ENCODE measurements at regions not wholly inside any gene's neighbourhood (a gene's known extent, or its start where the extent isn't known, plus 50 kb on each side); places are given as distances from the start of the nearest gene placed in this dataset.

GRCh38 chr11:90947930-90948329, 725.1 kb upstream of the CHORDC1 start:
- H2AK5ac ChIP-seq (ENCODE audit: low read length) = no peak overlapping the region
- H3K79me1 ChIP-seq (ENCODE audit: low read length) = no peaks in the 10 kb centered on the region
- peak; percentile 11 for DNase-seq
- H3K79me2 ChIP-seq (ENCODE audit: control insufficient read depth, insufficient read depth, low read length) = no peaks in the 10 kb centered on the region
- no peak overlapping the region for H3K4me2 ChIP-seq (ENCODE audit: low read length)
- H2BK15ac ChIP-seq (replicated peaks; ENCODE audit: low read depth) = no peak overlapping the region
- H2BK5ac ChIP-seq (ENCODE audit: low read length) = no peak overlapping the region
- H3K4me3 ChIP-seq (ENCODE audit: low read length) = no peak overlapping the region
- H3K36me3 ChIP-seq (ENCODE audit: control insufficient read depth, insufficient read depth, low read length) = no peaks in the 10 kb centered on the region
- no peaks in the 10 kb centered on the region for H3K27me3 ChIP-seq (ENCODE audit: insufficient read depth, low read length, poor library complexity)
- H3K23ac ChIP-seq (ENCODE audit: low read length) = no peak overlapping the region
- no peak overlapping the region for H3K9ac ChIP-seq (ENCODE audit: low read length)
- no peaks in the 10 kb centered on the region for H3K4me1 ChIP-seq (ENCODE audit: control insufficient read depth, low read depth, low read length)
- H3K27ac ChIP-seq (ENCODE audit: low read depth, low read length) = no peak overlapping the region
- H3K56ac ChIP-seq (ENCODE audit: low read length) = no peak overlapping the region
- no peak overlapping the region for H3K18ac ChIP-seq (ENCODE audit: low read length)
- no peak overlapping the region for H4K5ac ChIP-seq (ENCODE audit: low read length)
- no peak overlapping the region for H3K4ac ChIP-seq (ENCODE audit: low read depth, low read length)
- H4K8ac ChIP-seq (ENCODE audit: low read depth, low read length) = no peak overlapping the region
- H2BK120ac ChIP-seq (ENCODE audit: low read depth, low read length) = no peak overlapping the region

DNA sequence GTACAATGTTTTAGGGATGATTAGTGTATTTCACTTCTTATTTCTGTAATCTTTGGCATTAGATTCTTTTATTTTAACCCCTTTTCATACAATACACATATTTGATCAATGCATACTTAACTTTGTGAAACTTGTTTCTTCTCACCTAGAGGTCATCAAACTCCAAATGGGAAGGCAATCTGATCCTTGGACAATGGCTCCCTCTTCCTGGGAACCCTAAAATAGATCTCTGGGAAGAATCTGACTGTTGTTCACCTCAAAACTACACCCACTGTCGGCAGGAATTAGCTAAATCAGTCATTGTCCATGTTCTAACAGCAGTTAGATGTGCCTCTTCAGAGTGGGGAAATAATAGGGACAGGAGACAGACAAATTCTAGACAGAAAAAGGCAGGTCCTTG, 707.4 kb upstream of the CHORDC1 start:
- Histone ChIP-seq H3K9ac (ENCODE audit: low read length) (no peak overlapping the region), H3K36me3 (ENCODE audit: control insufficient read depth, insufficient read depth, low read length) (no peaks in the 10 kb centered on the region), H3K27ac (ENCODE audit: low read depth, low read length) (no peak overlapping the region), H3K4me2 (ENCODE audit: low read length) (no peak overlapping the region), H2BK15ac (replicated peaks; ENCODE audit: low read depth) (no peak overlapping the region), H3K4me1 (ENCODE audit: control insufficient read depth, low read depth, low read length) (no peaks in the 10 kb centered on the region), H3K4me3 (ENCODE audit: low read length) (no peak overlapping the region), H2BK5ac (ENCODE audit: low read length) (no peak overlapping the region), H2AK5ac (ENCODE audit: low read length) (no peak overlapping the region), H4K5ac (ENCODE audit: low read length) (no peak overlapping the region), H3K56ac (ENCODE audit: low read length) (no peak overlapping the region), H3K79me1 (ENCODE audit: low read length) (no peaks in the 10 kb centered on the region), H3K4ac (ENCODE audit: low read depth, low read length) (no peak overlapping the region), H3K23ac (ENCODE audit: low read length) (no peak overlapping the region), H3K18ac (ENCODE audit: low read length) (no peak overlapping the region), H3K79me2 (ENCODE audit: control insufficient read depth, insufficient read depth, low read length) (no peaks in the 10 kb centered on the region), H4K8ac (ENCODE audit: low read depth, low read length) (no peak overlapping the region), H2BK120ac (ENCODE audit: low read depth, low read length) (no peak overlapping the region), H3K27me3 (ENCODE audit: insufficient read depth, low read length, poor library complexity) (no peaks in the 10 kb centered on the region)
- DNase-seq = no peak
- no CpG with 5 or more reads among the region's 1 CpG for WGBS (ENCODE audit: extremely low coverage, insufficient coverage, low lambda C conversion rate)

DNA sequence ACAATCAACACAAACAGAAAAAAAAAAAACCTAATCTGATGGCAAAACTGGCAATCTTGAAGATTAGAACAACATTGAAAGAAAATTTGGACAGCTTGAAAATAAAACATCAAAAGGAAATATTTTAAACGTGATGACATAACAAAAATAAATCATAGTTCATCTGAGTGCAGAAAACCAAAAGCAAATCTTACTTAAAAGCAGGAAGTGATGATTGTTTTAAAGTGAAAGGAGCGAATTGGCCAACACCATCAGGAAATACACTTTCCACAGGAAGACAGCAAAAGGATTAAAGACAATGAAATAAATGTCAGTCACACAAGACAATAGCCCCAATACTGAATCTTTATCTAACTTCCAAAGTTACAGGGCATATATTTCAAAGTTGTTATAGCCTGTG, 696.5 kb upstream of the CHORDC1 start:
- Histone ChIP-seq H3K4me1 (ENCODE audit: control insufficient read depth, low read depth, low read length) (no peaks in the 10 kb centered on the region), H3K9ac (ENCODE audit: low read length) (no peak overlapping the region), H3K4me2 (ENCODE audit: low read length) (no peak overlapping the region), H2BK15ac (replicated peaks; ENCODE audit: low read depth) (no peak overlapping the region), H3K27me3 (ENCODE audit: insufficient read depth, low read length, poor library complexity) (no peaks in the 10 kb centered on the region), H3K18ac (ENCODE audit: low read length) (no peak overlapping the region), H3K56ac (ENCODE audit: low read length) (no peak overlapping the region), H3K79me2 (ENCODE audit: control insufficient read depth, insufficient read depth, low read length) (no peaks in the 10 kb centered on the region), H2AK5ac (ENCODE audit: low read length) (no peak overlapping the region), H4K8ac (ENCODE audit: low read depth, low read length) (no peak overlapping the region), H3K36me3 (ENCODE audit: control insufficient read depth, insufficient read depth, low read length) (no peaks in the 10 kb centered on the region), H2BK5ac (ENCODE audit: low read length) (no peak overlapping the region), H3K27ac (ENCODE audit: low read depth, low read length) (no peak overlapping the region), H4K5ac (ENCODE audit: low read length) (no peak overlapping the region), H3K4me3 (ENCODE audit: low read length) (no peak overlapping the region), H2BK120ac (ENCODE audit: low read depth, low read length) (no peak overlapping the region), H3K4ac (ENCODE audit: low read depth, low read length) (no peak overlapping the region), H3K23ac (ENCODE audit: low read length) (no peak overlapping the region), H3K79me1 (ENCODE audit: low read length) (no peaks in the 10 kb centered on the region)
- no peak for DNase-seq
- WGBS (ENCODE audit: extremely low coverage, insufficient coverage, low lambda C conversion rate) = no CpG with 5 or more reads among the region's 2 CpGs

GRCh38 chr11:90916706-90917105, 693.9 kb upstream of the CHORDC1 start:
- Histone ChIP-seq H3K56ac (ENCODE audit: low read length) (no peak overlapping the region), H4K5ac (ENCODE audit: low read length) (no peak overlapping the region), H4K8ac (ENCODE audit: low read depth, low read length) (no peak overlapping the region)

GRCh38 chr11:90913131-90913668, 690.4 kb upstream of the CHORDC1 start:
- H3K18ac ChIP-seq (ENCODE audit: low read length) = no peak overlapping the region
- H3K36me3 ChIP-seq (ENCODE audit: control insufficient read depth, insufficient read depth, low read length) = no peaks in the 10 kb centered on the region
- no peak overlapping the region for H2BK5ac ChIP-seq (ENCODE audit: low read length)
- DNase-seq = no peak
- no peak overlapping the region for H3K56ac ChIP-seq (ENCODE audit: low read length)
- no peak overlapping the region for H3K4ac ChIP-seq (ENCODE audit: low read depth, low read length)
- H3K27ac ChIP-seq (ENCODE audit: low read depth, low read length) = no peak overlapping the region
- no peak overlapping the region for H3K9ac ChIP-seq (ENCODE audit: low read length)
- H2AK5ac ChIP-seq (ENCODE audit: low read length) = no peak overlapping the region
- H2BK15ac ChIP-seq (replicated peaks; ENCODE audit: low read depth) = no peak overlapping the region
- no peaks in the 10 kb centered on the region for H3K27me3 ChIP-seq (ENCODE audit: insufficient read depth, low read length, poor library complexity)
- no CpG with 5 or more reads among the region's 2 CpGs for WGBS (ENCODE audit: extremely low coverage, insufficient coverage, low lambda C conversion rate)
- no peaks in the 10 kb centered on the region for H3K79me2 ChIP-seq (ENCODE audit: control insufficient read depth, insufficient read depth, low read length)
- no peak overlapping the region for H2BK120ac ChIP-seq (ENCODE audit: low read depth, low read length)
- H3K4me2 ChIP-seq (ENCODE audit: low read length) = no peak overlapping the region
- H3K4me3 ChIP-seq (ENCODE audit: low read length) = no peak overlapping the region
- H3K23ac ChIP-seq (ENCODE audit: low read length) = no peak overlapping the region
- no peak overlapping the region for H4K5ac ChIP-seq (ENCODE audit: low read length)
- no peaks in the 10 kb centered on the region for H3K79me1 ChIP-seq (ENCODE audit: low read length)
- H3K4me1 ChIP-seq (ENCODE audit: control insufficient read depth, low read depth, low read length) = no peaks in the 10 kb centered on the region
- H4K8ac ChIP-seq (ENCODE audit: low read depth, low read length) = no peak overlapping the region

More at GRCh38 chr11:90916706-90917105, 693.9 kb upstream of the CHORDC1 start:
- Histone ChIP-seq H2AK5ac (ENCODE audit: low read length) (no peak overlapping the region), H3K18ac (ENCODE audit: low read length) (no peak overlapping the region), H3K4ac (ENCODE audit: low read depth, low read length) (no peak overlapping the region), H3K4me2 (ENCODE audit: low read length) (no peak overlapping the region), H2BK5ac (ENCODE audit: low read length) (no peak overlapping the region), H3K79me2 (ENCODE audit: control insufficient read depth, insufficient read depth, low read length) (no peaks in the 10 kb centered on the region), H2BK15ac (replicated peaks; ENCODE audit: low read depth) (no peak overlapping the region), H3K4me3 (ENCODE audit: low read length) (no peak overlapping the region), H3K23ac (ENCODE audit: low read length) (no peak overlapping the region), H3K27me3 (ENCODE audit: insufficient read depth, low read length, poor library complexity) (no peaks in the 10 kb centered on the region), H3K36me3 (ENCODE audit: control insufficient read depth, insufficient read depth, low read length) (no peaks in the 10 kb centered on the region), H3K4me1 (ENCODE audit: control insufficient read depth, low read depth, low read length) (no peaks in the 10 kb centered on the region), H3K79me1 (ENCODE audit: low read length) (no peaks in the 10 kb centered on the region), H3K9ac (ENCODE audit: low read length) (no peak overlapping the region), H2BK120ac (ENCODE audit: low read depth, low read length) (no peak overlapping the region), H3K27ac (ENCODE audit: low read depth, low read length) (no peak overlapping the region)
- DNase-seq = peak; percentile 38

DNA sequence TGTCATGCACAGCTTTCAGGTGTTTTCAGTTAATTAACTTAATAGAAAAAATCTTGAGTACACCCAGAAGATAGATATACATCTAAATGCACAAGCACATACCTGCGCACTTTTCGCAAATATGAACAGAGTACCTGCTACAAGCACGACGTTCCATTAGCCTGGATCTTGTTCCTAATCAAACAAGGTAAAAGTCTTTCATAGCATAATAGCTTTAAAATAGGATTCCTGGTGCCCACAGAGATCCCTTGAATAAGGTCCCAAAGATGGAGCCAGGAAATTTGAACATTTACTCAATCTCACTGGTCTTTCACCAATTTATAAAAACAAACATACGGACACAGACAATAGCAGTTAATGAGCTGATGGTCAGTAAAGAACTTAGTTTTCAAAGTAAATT, 689.8 kb upstream of the CHORDC1 start:
- H2AK5ac ChIP-seq (ENCODE audit: low read length) = no peak overlapping the region
- no peak overlapping the region for H3K18ac ChIP-seq (ENCODE audit: low read length)
- no peaks in the 10 kb centered on the region for H3K4me1 ChIP-seq (ENCODE audit: control insufficient read depth, low read depth, low read length)
- H3K56ac ChIP-seq (ENCODE audit: low read length) = no peak overlapping the region
- no peak overlapping the region for H2BK5ac ChIP-seq (ENCODE audit: low read length)
- H2BK120ac ChIP-seq (ENCODE audit: low read depth, low read length) = no peak overlapping the region
- H3K79me1 ChIP-seq (ENCODE audit: low read length) = no peaks in the 10 kb centered on the region
- no peak overlapping the region for H3K23ac ChIP-seq (ENCODE audit: low read length)
- H3K27me3 ChIP-seq (ENCODE audit: insufficient read depth, low read length, poor library complexity) = no peaks in the 10 kb centered on the region
- DNase-seq = no peak
- WGBS (ENCODE audit: extremely low coverage, insufficient coverage, low lambda C conversion rate) = no CpG with 5 or more reads among the region's 5 CpGs
- H3K36me3 ChIP-seq (ENCODE audit: control insufficient read depth, insufficient read depth, low read length) = no peaks in the 10 kb centered on the region
- H3K4me3 ChIP-seq (ENCODE audit: low read length) = no peak overlapping the region
- H3K9ac ChIP-seq (ENCODE audit: low read length) = no peak overlapping the region
- no peak overlapping the region for H3K4ac ChIP-seq (ENCODE audit: low read depth, low read length)
- no peak overlapping the region for H4K5ac ChIP-seq (ENCODE audit: low read length)
- H3K27ac ChIP-seq (ENCODE audit: low read depth, low read length) = no peak overlapping the region
- H3K4me2 ChIP-seq (ENCODE audit: low read length) = no peak overlapping the region
- H2BK15ac ChIP-seq (replicated peaks; ENCODE audit: low read depth) = no peak overlapping the region
- H4K8ac ChIP-seq (ENCODE audit: low read depth, low read length) = no peak overlapping the region
- H3K79me2 ChIP-seq (ENCODE audit: control insufficient read depth, insufficient read depth, low read length) = no peaks in the 10 kb centered on the region

All from mesendoderm (in vitro differentiated cells).